Bronchial epithelial cell (primary cell): ENCODE measurements at regions not wholly inside any gene's neighbourhood (a gene's known extent, or its start where the extent isn't known, plus 50 kb on each side); places are given as distances from the start of the nearest gene placed in this dataset.

Experiments
- DNase-seq: peaks from one replicate; pipeline ENCODE4 v3.0.0-alpha.2; 2010; ENCODE audit warnings: low read depth
- FAIRE-seq: peaks from 2 replicates; lab custom pipeline; 2011; peaks lifted over from hg19 to GRCh38; lab: Jason Lieb, UNC
- H3K27me3 ChIP-seq: 2 replicates; pipeline ENCODE4 v1.5.1; 2011; ENCODE audit warnings: low read length; ENCODE audit not compliant: control insufficient read depth, insufficient read depth
- H3K36me3 ChIP-seq: 2 replicates; pipeline ENCODE4 v1.5.1; 2011; ENCODE audit warnings: low read length; ENCODE audit not compliant: control insufficient read depth, insufficient read depth
- H3K4me3 ChIP-seq: 2 replicates; pipeline ENCODE4 v1.5.1; 2011; ENCODE audit warnings: mild to moderate bottlenecking, low read depth, low read length, control low read depth
- TF ChIP-seq, protein P1 (sequence below): IDR thresholded peaks from 2 replicates; pipeline ENCODE4 v1.5.1; 2011; ENCODE audit warnings: mild to moderate bottlenecking, moderate library complexity, low read length, control low read depth, inconsistent platforms; ENCODE audit not compliant: insufficient read depth, severe bottlenecking

- Histone ChIP-seq H3K27me3 (no peaks in the 10 kb centered on the region), H3K36me3 (no peaks in the 10 kb centered on the region), H3K4me3 (no peak overlapping the region)
- no peak for FAIRE-seq
- TF ChIP-seq, protein P1, sequence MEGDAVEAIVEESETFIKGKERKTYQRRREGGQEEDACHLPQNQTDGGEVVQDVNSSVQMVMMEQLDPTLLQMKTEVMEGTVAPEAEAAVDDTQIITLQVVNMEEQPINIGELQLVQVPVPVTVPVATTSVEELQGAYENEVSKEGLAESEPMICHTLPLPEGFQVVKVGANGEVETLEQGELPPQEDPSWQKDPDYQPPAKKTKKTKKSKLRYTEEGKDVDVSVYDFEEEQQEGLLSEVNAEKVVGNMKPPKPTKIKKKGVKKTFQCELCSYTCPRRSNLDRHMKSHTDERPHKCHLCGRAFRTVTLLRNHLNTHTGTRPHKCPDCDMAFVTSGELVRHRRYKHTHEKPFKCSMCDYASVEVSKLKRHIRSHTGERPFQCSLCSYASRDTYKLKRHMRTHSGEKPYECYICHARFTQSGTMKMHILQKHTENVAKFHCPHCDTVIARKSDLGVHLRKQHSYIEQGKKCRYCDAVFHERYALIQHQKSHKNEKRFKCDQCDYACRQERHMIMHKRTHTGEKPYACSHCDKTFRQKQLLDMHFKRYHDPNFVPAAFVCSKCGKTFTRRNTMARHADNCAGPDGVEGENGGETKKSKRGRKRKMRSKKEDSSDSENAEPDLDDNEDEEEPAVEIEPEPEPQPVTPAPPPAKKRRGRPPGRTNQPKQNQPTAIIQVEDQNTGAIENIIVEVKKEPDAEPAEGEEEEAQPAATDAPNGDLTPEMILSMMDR: no peak
- DNase-seq: no peak
Observed at GRCh38 chr1:63108206-63108605, 214.2 kb upstream of the FOXD3 start.

DNA sequence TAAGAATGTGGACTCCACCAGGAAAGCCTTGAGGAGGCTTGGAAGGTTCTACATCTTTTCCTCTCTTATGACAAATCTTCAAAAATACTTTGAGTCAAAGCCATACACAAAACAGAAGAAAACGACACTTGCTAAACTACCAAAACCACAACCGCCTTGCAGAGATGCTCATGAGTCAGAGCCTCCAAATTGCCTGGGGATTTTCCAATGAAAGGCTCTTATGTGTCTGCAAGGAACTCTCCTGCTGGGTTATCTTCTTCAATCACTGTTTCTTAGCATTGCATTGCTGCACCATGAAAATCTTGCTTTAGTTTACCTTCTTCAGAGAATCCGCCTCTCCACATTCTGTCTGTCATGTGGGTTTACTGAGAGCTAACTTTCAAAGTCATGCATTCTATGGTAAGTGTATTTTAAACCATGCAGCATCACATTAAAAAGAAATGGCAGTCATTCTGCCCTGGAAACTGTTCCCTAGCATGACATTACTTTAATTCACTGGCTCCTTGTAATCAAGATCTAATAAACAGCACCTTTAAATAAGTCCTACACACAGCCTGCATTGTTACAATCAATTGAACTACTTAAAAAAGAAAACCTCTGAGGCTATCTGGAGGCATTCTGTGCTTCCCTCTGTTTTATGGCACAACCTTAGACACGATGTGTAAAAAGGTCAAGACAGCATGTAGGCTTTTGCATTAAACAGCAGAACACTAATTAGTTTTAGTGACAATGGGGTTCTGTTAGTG lies 210.0 kb upstream of the FOXD3 start:
- DNase-seq (peak; percentile 20), FAIRE-seq (no peak)
- Histone ChIP-seq H3K4me3 (no peak overlapping the region), H3K36me3 (no peaks in the 10 kb centered on the region), H3K27me3 (no peaks in the 10 kb centered on the region)
- TF ChIP-seq, protein P1: no peak

DNA sequence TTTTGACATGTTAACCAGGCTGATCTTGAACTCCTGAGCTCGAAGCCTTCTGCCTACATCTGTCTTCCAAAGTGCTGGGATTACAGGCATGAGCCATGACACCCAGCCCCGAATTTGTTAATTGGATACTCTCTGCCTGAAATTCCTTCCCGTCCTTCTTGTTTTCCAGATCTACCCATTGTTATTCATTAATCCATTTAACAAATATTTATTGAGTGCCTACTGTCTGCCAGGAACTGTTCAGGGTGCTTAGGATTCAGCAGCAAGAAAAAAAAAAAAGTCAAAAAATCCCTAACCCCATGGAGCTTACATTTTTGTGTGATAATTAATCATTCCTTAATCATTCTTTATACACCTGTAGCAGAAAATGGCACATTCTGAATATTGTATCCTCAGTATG lies 206.8 kb upstream of the FOXD3 start:
- Histone ChIP-seq H3K4me3 (no peak overlapping the region), H3K36me3 (no peaks in the 10 kb centered on the region), H3K27me3 (no peaks in the 10 kb centered on the region)
- FAIRE-seq (no peak), DNase-seq (no peak)
- TF ChIP-seq, protein P1: no peak

- DNase-seq (peak; percentile 29), FAIRE-seq (no peak)
- H3K4me3 ChIP-seq: no peak overlapping the region
- TF ChIP-seq, protein P1: no peak
- H3K27me3 ChIP-seq: no peaks in the 10 kb centered on the region
- H3K36me3 ChIP-seq: no peaks in the 10 kb centered on the region
Observed at GRCh38 chr1:63116016-63116415, 206.4 kb upstream of the FOXD3 start.

- no peaks in the 10 kb centered on the region for H3K36me3 ChIP-seq
Observed at GRCh38 chr1:63119575-63120155, 202.7 kb upstream of the FOXD3 start.

More at GRCh38 chr1:63119575-63120155, 202.7 kb upstream of the FOXD3 start:
- no peak overlapping the region for H3K4me3 ChIP-seq
- no peaks in the 10 kb centered on the region for H3K27me3 ChIP-seq
- TF ChIP-seq, protein P1: no peak
- FAIRE-seq: no peak
- DNase-seq: no peak
